ENCODE measurements at regions not wholly inside any gene's neighbourhood (a gene's known extent, or its start where the extent isn't known, plus 50 kb on each side); places are given as distances from the start of the nearest gene placed in this dataset.
"Not testable (repeated sequence)": the region's sequence is repeated elsewhere in the genome, so short reads cannot be mapped to it uniquely, and the experiment has no call there.

DNA sequence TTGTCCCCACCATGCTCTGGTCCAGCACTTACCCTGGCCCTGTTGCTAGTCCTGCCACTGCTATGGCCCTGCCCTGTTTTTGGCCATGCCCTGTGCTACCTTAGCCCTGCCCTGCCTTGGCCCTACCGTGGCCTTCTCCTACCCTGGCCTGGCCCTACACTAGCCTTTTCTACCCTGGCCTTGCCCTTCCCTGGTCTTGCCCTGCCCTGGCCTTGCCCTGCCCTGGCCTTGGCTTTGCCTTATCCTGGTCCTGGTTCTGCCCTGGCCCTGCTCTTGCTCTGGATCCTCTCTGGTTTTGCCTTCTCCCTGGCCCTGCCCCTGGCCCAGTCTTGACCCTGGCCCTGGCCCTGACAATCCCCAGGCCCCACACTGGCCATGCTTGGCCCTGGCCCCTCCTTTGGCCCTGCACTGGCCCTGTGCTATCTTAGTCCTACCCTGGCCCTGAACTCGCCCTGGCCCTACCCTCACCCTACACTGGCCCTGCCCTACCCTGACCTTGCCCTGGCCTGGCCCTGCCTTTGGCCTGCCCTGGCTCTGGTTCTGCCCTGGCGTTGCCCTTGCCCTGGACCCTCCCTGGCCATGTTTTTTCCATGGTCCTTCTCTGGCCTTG lies 235.0 kb downstream of the GOLGA6L6 start:
- not testable (repeated sequence) for DNase-seq (ENCODE audit: low read depth)

DNA sequence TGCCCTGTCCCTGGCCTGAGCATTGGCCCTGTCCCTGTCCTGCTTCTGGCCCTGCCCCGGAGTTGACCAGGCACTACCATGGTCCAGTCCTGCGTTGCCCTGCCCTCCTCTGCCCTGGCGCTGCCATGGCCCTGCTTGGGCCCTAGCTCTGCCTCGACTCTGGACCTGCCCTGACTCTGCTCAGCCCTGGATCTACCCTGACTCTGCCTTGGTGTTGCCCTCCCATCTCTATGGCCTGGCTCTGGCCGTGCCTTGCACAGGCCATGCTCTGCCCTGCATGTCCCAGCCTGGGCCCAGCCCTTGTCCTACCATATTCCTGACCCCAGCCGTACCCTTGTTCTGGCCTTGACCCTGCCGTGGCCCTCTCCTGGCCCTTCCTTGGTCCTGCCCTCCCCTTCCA lies 235.7 kb downstream of the GOLGA6L6 start:
- not testable (repeated sequence) for DNase-seq (ENCODE audit: low read depth)

DNA sequence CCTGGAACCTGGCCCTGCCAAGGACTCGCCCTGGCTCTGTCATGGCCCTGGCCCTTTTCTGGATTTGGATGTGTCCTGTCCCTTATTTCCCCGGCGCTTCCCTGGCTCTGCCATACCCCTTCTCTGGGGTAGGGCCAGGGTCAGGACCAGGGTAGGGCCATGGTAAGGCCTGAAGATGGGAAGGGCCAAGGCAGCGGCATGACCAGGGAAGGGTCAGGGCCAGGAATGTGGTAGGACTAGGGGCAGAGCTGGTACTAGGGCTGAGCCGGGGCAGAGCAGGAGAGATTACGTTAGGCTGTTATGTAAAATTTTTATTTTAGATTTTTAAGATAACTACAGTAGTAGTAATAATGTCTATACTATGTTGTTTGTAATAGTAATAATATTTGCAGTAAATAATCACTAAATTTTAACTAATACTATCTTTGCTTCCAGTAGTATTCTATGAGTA lies 236.6 kb downstream of the GOLGA6L6 start:
- DNase-seq (ENCODE audit: low read depth) = not testable (repeated sequence)

DNA sequence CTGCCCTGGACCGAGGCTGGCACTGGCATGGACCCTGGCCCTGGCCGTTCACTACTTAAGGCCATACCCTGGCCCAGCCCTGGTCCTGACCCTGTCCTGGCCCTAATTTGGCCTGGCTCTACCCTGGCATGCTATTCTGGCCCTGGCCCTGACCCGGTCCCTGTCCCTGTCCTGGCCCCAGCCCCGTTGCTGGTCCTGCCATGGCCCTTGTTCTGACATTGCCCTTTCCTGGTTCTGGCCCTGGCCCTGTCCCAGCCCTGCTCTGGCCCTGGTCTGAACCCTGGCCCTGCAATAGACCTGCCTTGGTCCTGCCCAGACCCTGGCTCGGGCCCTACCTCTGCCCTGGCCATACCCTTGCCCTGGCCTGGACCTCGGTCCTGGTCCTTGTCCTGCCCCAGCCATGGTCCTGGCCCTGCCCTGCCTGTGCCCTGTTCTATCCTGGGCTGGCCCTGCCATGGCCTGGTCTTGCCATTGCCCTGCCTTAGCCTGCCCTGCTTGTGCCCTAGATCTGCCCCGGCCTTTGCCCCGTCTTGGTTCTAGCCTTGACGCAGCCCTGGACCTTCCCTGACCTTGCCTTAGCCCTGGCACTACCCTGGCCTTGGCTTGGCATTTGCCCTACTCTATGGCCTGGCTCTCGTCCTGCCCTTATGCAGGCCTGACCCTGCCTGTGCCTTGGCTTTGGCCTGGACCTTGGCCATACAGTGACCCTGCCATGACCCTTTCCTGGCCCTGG lies 237.2 kb downstream of the GOLGA6L6 start:
- not testable (repeated sequence) for DNase-seq (ENCODE audit: low read depth)

DNA sequence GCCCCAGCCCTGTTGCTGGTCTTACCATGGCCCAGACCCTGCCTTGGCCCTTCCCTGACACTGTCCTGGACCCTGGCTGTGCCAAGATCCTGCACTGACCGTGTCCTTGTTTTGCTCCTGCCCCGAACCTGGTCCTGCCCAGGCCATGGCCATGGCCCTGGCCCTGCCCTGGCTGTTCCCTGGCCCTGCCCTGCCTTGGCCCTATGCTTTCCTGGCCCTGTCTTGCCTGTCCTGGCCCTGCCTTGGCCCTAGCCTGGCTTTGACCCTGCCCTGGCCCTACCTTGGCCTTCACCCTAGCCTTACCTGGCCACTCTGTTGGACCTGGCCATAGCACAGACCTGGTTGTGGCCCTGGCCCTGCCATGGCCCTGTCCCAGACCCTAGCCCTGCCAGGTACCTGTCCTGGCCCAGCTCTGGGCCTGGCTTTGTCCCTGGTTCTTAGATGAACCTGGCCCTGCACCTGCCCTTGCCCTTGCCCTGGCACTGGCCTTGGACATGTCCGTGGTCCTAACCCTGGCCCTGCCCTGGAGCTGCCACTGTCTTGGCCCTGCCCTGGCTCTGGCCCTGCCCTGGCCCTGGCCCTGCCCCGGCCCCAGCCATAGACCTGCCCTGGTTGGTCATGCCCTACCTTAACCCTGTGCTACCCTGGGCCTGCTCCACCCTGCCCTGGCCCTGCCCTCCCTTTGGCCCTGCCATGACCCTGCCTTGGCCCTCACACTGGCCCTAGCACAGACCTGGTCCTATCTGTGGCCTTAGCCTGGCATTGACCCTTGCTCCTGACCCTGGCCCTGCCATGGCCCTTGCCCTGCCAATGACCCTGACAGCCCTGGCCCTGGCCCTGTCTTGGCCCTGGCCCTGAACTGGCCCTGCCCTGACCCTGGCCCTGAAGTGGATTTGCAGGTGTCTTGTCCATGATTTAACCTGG lies 238.1 kb downstream of the GOLGA6L6 start:
- not testable (repeated sequence) for DNase-seq (ENCODE audit: low read depth)

DNA sequence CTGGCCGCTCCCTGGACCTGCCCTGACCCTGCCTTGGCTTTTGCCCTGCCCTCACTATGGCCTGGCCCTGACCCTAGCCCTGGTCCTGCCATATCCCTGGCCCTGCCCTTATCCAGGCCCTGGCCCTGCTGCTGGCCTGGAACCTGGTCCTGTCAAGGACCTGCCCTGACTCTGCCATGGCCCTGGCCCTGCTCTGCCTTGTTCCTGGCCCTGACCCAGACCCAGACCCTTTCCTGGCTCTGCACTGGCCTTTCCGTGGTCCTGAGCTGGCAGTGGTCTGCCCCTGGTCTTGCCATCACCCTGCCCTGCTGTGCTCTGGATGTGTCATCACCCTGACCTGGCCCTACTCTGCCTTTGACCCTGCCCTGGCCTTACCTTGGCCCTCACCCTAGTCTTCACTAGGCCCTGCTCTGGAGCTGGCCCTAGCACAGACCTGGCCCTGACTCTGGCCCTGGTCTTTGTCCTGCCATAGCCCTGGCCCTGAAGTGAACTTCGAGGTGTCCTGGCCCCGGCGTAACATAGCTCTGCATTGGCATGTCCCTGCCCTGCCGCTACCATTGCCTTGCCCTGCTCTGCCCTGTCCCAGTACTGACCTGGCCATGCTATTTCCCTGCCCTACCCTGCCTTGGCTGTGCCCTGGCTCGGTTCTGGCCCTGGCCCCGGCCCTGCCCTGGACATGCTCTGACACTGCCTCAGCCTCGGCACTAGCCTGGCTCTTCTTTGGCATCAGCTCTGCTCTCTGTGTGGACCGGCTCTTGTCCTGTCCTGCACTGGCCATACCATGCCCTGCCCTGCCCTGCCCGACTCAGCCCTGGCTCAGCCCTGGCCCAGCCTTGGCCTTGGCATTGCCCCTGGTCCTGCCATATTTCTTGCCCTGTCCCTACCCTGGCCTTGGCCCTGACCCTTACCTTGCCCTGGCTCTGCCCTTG lies 239.2 kb downstream of the GOLGA6L6 start:
- not testable (repeated sequence) for DNase-seq (ENCODE audit: low read depth)

DNA sequence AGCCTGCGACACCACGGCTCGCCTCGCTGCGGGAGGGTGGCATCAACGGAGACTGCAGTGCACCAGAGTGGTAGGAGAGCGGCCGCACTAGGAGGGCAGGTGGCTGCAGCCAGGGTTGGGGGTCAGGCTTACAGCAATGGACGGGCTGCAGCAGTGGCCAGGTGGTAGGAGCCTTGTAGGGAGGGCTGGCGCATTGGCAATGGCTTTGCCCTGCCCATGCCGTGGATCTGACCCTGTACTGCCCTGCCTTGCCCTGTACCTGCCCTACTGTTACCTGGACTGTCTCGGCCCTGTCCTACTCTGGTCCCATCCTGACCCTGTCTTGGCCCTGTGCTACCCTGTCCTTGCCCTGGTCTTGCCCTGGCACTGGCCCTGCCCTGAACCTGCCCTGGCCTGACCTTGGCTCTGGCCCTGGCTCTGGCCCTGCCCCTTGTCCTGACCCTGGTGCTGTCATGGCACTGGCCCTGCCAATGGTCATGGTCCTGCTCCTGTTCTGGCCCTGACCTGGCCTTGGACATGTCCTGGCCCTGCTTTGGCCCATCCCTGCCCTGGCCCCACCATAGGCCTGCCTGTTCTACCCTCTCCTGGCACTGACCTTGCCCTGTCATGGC lies 240.0 kb downstream of the GOLGA6L6 start:
- not testable (repeated sequence) for DNase-seq (ENCODE audit: low read depth)

DNA sequence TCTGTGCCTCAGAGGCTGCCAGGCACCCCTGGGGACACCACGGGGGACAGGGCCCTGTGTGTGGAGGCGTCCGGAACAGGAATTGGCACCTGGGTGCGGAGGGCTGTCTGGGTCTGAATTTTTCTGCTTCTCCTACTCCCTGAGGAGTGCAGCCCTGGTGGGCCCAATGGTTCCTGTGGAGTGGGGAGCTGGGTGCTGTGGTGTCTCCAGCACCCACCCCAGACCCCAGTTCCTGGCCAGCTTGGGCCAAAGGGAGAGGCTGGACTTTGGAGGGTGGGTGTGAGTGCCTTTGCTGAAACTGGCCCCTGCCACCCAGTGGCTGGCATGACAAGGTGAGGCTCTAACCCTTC lies 240.6 kb downstream of the GOLGA6L6 start:
- not testable (repeated sequence) for DNase-seq (ENCODE audit: low read depth)

DNA sequence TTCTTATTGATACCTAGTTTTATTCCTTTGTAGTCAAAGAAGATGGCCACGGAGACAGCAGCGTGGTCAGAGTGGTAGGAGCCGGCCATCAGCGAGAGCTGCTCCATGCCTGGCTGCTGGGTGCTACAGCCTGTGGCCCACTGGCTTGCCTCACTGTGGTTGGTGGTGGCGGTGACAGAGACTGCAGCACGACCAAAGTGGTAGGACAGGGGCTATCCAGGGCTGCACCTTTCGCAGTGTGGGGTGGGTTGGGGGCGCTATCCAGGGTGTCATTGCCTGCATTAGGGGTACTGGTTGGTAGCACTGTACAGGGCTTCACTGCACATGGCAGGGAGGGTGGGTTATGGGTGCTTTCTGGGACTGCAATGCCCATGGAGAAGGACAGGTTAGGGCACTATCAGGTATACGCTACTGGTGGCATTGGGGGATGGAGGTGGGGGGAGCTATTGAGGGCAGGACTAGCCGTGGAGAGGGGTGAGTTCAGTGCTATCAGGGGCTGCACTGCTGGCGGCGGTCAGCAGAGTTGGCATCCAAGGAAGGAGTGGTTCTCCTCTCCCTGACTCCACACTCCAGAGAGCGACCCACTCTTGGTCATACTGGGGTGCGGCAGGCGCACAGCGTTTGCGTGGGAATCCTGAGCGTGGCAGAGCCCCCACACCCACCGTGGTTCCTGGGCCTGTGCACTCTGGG lies 241.1 kb downstream of the GOLGA6L6 start:
- DNase-seq (ENCODE audit: low read depth) = not testable (repeated sequence)

DNA sequence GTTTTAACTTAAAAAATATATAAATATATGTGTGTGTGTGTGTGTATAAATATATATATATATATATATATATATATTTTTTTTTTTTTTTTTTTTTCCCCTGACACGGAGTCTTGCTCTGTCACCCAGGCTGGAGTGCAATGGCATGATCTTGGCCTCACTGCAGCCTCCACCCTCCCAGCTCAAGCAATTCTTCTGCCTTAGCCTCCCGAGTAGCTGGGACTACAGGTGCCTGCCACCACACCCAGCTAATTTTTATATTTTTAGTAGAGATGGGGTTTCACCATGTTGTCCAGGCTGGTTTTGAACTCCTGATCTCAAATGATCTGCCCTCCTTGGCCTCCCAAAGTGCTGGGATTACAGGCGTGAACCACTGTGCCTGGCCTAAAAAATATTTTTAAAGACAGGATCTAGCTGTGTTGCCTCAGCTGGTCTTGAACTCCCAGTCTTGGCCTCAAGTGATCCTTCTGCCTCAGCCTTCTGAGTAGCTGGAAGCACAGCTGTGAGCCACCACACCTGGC lies 243.9 kb downstream of the GOLGA6L6 start:
- not testable (repeated sequence) for DNase-seq (ENCODE audit: low read depth)

DNA sequence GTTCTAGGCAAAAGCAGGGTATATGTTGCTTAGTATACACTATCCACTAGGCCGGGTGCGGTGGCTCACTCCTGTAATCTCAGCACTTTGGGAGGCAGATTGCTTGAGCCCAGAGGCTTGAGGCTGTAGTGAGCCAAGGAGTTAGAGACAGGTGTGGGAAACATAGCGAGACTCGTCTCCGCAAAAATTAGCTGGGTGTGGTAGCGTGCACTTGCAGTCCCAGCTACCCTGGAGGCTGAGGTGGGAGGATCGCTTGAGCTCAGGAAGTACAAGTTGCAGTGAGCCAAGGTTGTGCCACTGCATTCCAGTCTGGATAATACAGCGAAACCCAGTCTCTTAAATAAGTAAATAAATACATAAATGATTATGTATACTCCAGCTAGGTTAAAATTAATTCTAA lies 245.3 kb downstream of the GOLGA6L6 start:
- not testable (repeated sequence) for DNase-seq (ENCODE audit: low read depth)

DNA sequence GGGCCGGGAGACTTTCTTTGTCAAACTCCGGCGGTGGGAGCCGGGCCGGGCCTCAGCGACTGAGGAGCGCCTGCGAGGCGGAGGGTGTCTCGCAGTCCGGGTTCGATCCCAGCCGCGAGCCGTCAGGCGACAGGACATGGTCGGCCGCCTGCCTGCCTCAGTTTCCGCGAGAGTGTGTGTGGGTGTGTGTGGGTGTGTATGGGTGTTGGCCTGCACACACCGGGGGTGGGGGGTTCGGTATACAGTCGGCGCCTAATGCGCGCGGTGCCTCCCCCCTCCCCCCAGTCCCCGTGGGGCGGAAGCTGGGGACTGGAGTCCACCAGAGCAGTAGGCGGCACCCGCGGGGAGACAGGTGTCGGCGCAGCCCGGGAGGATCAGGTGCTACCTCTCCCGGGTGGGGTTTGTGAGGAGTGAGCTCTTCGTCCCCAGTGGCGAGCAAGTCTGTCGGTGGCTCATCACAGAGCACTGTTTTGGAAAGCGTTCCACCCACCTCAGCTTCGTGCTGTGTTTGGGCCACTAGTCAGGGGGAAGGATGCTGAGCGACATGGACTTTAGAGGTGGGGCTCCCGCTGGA lies 246.3 kb downstream of the GOLGA6L6 start:
- no peak for DNase-seq (ENCODE audit: low read depth)

DNA sequence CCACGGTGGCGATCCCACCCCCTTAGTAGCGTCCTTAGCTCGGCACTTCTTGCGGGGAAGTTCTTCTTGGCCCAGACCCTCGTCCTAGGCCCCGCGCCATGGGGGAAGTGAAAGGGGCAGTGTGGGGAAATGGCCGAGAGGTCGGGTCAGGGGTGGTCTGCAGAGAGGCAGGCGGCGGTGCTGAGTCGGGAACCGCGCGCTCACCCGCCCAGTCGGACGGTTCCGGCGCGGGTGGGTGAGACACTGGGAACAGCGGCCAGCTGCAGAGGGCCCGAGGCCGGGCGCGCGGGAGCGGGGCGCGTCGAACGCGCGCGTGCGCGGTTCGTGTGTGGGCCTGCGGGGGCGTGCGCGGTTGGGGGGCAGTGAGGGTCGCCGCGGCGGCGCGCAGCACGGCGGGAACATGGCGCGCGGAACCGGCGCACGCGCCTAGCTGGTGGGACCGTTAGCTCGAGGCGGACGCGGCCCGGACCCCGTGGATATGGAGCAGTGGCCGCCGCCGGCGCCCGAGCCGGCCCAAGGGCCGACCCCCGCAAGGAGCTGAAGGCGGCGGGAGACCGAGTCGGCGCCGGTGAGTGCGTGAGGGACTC lies 246.9 kb downstream of the GOLGA6L6 start:
- no peak for DNase-seq (ENCODE audit: low read depth)

DNA sequence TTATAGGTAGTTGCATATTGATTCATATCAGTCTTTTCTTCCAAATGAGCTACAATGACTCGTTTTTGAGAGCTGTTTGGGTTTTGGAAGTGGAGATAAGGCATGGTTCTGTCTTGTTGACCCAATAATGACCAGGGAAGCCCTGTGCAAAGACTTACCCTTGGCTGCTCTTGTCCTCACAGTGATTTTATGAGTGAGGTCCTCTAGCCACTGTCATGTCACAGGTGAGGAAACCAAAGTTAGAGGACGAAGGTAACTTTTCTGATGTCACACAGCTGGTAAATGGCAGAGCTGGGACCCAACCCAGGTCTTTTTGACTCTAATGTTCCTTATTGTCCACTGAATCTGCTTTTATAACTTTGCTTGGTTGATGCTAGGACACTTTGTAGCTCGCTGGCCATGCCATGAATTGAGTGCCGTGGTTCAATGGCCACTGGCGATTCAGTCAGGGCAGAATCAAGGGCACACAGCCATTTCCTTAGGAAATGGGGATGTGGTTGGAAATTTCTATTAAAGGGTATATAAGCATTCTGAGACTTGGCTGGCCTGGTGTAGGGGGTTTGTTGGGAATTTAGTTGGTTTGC lies 249.1 kb downstream of the GOLGA6L6 start:
- not testable (repeated sequence) for DNase-seq (ENCODE audit: low read depth)

DNA sequence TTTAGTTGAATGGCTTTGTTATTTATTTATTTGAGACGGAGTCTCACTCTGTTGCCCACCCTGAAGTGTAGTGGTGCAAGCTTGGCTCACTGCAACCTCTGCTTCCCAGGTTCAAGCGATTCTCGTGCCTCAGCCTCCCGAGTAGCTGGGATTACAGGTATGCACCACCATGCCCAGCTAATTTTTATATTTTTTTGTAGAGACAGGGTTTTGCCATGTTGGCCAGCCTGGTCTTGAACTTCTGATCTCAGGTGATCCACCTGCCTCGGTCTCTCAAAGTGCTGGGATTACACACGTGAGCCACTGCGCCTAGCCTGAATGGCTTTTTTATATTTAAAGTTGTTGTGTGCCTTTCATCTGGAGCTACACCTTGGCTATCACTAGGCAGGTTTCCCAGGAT lies 250.0 kb downstream of the GOLGA6L6 start:
- DNase-seq (ENCODE audit: low read depth) = not testable (repeated sequence)

DNA sequence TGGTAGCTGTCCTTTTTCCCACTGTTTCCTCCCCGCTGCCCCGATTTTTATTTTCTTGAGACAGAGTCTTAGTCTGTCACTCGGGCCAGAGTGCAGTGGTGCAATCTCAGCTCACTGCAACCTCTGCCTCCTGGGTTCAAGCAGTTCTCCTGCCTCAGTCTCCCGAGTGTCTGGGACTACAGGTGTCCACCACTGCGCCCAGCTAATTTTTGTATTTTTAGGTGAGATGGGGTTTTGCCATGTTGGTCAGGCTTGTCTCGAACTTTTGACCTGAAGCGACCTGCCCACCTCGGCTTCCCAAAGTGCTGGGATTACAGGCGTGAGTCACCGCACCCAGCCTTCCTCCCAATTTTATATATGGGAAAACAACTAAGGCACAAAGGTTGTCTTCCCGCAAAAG lies 251.0 kb downstream of the GOLGA6L6 start:
- DNase-seq (ENCODE audit: low read depth) = not testable (repeated sequence)

DNA sequence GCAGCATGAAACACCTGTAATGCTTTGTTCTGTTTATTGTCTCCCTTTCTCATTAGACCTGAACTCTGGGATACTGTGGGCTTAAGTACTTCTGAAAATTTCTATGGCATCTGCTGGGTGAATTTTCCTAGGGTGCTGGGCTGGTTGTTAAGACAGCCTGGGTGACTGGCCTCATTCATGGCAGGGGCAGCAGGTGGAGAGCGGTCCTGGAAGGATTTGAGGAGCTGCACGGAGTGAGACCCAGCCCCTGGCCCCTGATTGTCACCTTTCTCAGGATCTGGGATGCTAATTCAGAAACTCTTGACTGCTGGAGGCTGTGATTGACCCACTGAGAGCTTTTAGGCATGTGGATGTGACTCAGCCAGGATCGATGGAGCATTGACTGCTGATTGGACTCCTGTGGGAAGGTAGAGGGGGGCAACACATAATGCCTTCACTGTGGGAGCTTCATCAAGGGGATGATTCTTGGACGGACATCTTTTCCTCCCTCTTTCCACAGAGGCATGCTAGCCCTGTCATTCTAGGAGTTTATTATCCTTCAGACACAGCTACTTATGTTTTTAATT lies 252.0 kb downstream of the GOLGA6L6 start:
- not testable (repeated sequence) for DNase-seq (ENCODE audit: low read depth)

DNA sequence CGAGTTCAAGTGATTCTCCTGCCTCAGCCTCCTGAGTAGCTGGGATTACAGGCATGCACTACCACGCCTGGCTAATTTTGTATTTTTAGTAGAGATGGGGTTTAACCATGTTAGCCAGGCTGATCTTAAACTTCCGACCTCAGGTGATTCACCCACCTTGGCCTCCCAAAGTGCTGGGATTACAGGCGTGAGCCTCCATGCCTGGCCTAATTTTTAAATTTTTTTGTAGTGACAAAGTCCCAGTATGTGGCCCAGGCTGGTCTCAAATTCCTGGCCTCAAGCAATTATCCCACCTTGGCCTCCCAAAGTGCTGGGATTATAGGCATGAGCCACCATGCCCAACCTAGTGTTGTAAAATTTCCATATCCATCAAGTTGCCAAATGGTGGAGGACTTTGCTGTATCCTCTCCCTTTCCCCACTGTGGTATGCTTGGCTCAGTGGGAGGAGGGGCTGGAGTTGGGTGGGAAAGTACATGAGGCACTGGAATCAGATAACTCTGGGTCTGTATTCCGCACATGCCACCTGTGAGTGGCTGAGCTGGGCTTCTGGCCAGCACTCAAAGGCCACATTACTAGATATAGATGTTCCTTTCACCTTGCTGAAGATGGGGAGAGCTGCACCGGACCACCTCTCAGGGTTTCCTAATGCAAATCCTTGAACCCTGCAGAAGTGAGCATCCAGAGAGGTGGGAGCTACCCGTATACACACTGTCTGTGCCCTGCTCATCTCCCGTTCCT lies 252.6 kb downstream of the GOLGA6L6 start:
- not testable (repeated sequence) for DNase-seq (ENCODE audit: low read depth)

All from T-helper 22 cell (primary cell).